Left renal cortex interstitium (tissue), 4 donors: ENCODE measurements at regions not wholly inside any gene's neighbourhood (a gene's known extent, or its start where the extent isn't known, plus 50 kb on each side); places are given as distances from the start of the nearest gene placed in this dataset.

ENCODE experiments used
- DNase-seq, 4 donors: peaks; one replicate each; pipeline ENCODE4 v3.0.0-alpha.2; 2013; ENCODE audit warnings: low read depth in 4 of 4, low spot score in 2 of 4, missing footprints in 1 of 4

GRCh38 chr2:239583879-239584859 is 183.3 kb upstream of the HDAC4 start:
- DNase-seq = no peak

GRCh38 chr2:239583171-239583878 is 182.5 kb upstream of the HDAC4 start:
- DNase-seq = no peak

- DNase-seq = no peak
These were observed 181.7 kb upstream of the HDAC4 start for GRCh38 chr2:239582476-239582875.

GRCh38 chr2:239581352-239581901 is 180.6 kb upstream of the HDAC4 start:
- DNase-seq = no peak

DNA sequence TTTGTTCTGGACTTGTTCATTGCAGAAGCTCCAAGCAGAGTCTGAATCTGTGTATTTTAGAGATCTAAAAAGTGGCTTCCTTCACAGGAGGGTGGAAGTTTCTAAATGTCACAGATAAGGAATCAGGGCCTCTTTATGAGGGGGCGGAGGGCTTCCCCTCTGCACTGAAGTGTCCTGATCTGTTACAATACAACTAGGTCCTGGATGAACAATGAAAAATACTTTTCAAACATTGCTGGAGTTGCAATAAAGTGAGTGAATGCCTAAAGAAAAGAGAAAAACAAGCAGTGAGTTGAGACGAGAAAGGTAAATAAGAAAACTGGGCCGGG is 179.3 kb upstream of the HDAC4 start:
- no peak for DNase-seq

GRCh38 chr2:239579524-239580198 is 178.8 kb upstream of the HDAC4 start:
- no peak for DNase-seq

DNA sequence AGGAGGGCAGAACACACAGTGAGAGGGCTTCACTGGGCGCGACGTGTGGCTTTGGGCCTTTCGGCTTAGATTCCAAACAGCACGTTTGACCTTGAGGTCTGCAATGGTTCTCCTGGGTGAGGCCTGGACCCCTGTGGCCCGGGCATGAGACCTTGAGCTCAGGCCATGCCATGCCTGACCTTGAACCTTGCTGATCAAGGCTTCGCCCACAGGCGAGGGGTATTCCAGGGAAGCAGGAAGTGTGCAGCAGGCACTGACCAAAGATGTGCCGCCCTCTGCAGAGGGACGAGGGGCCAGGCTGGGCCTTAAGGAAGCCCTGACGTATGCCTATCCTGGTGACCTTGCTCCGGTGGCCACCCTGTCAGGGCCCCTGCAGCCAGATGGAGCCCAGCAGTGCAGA is 178.3 kb upstream of the HDAC4 start:
- DNase-seq = no peak

DNA sequence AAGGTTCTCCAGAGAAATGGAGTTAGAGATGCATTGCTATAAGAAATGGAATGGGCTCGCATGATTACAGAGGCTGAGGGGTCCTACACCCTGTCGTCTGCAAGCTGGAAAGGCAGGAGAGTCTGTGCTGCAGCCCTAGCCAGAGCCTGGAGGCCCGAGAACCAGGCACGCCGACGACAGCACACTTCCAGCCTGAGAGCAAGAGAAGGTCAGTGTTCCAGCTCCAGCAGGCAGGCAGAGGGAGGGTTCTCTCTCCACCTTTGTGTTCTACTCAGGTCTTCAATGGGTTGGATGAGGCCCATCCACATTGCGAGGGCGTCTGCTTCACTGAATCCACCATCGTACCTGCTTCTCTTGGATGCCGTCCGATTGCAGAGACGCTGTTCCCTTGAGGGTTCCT is 177.6 kb upstream of the HDAC4 start:
- no peak for DNase-seq

GRCh38 chr2:239577935-239578334 is 177.1 kb upstream of the HDAC4 start:
- no peak for DNase-seq

DNA sequence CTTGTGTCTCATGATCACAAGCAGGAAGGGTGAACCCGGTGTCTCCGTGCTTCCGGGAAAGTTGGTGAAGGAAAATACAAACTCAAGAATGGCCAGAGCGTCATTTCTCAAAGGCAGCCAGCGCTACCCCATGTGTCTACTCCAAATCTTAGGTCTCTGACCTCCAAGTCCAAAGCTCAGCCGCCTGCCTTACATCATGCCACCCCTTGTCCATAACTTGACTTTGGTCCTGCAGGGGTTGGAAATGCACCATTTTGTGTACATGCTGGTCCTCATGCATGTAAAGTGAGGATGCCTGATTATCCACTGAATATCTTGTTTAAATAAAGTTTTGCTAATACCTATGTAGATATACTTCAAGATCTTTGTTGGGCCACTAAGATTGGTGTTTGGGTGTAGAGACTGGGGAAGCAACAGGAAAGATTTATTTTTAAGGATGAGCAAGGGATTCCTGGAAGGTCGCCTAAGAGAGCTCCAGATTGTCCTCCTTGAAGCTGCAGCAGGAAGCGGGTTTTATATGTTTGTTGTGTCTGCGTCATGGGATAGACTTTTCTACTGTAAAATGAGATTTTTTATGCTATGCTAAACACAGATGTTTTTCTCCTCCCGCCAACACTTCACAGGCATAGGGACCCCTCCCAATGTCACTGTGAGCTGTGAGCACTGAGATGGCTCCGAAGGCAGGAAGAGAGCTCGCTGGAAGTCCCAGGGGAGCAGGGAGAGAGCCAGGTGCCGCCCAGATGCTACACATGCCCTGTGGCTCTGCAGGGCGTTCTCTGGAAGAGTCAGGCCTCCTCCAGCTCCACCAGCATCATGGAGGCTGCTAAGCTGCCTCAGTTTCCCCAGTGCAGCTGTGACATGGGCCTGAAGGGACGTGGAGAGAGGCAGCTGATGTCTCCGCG is 176.2 kb upstream of the HDAC4 start:
- DNase-seq = no peak

DNA sequence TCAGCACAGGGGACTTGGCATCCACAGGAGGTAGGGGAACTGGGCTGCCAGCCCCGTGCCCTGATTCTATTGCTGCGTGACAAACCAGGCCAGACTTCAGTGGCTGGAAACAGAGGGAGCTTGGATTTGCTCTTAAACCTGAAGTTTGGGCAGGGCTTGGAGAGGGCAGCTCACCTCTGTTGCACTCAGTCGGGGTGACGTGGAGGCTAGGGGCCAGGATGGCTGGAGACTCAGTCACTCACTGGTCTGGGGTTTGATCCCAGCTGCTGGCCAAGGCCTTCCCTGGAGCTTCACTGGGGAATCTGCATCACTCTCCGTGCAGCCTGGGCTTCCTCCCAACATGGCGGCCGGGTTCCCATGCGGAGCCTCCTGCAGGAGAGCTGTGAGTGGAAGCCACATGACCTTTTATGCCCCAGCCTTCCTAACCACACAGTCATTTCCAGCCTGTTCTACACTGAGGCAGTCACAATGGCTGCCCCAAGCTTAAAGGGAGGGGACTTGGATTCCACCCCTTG is 175.2 kb upstream of the HDAC4 start:
- DNase-seq = no peak

DNA sequence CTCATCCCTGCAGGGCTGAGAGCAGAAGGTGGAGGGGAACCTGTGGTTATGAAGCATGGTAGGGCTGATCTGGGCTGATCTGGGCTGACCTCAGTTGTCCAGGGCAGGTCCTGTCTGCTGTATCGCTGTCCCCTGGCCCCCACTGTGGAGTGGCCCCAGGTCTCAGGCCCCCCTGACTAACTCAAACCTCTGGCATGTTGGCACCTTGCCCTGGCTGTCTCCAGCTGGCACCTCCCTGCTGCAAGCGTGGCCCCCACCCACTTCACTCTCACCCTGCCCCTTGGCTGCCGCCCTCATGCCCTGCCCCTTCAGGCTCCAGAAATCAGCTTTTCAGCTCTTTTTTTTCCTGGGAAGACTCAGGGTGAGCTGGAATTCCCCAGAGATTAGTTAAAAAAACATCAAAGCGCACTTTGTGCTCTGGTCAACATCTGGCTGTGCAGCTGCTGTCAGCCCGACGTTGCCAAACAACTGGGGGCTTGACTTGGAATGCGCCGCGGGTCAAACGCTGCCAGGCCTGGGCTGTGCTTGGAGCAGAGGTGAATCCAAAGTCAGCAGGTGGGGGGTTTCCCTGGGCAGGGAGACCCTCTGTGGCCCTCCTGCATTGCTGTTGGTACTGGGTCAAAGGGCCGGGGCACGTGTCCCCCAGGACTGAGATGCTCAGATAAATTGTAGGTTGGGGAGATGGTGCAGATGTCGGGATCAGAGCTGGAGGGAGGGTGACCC is 173.8 kb upstream of the HDAC4 start:
- DNase-seq = no peak

DNA sequence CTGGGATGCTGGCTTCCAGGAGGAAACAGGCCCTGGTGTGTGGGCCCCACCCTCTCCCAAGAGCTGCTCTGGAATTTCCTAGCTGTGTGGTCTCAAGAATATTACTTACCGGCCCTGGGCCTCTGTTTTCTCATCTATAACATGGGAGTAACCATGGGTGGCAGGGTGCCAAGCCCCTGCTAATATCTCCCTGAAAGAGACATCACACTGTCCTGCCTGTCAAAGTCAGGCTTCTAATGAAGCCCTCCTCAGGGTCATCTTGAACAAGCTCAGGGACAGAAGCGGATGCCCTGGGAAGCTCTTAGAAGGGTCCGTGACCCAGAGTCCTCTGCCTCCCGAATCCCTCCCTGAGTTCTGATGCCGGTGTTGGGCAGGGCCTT is 173.2 kb upstream of the HDAC4 start:
- DNase-seq = no peak

GRCh38 chr2:239570971-239571520 is 170.2 kb upstream of the HDAC4 start:
- DNase-seq = no peak

- DNase-seq = no peak
These were observed 169.6 kb upstream of the HDAC4 start for GRCh38 chr2:239570216-239570925.

DNA sequence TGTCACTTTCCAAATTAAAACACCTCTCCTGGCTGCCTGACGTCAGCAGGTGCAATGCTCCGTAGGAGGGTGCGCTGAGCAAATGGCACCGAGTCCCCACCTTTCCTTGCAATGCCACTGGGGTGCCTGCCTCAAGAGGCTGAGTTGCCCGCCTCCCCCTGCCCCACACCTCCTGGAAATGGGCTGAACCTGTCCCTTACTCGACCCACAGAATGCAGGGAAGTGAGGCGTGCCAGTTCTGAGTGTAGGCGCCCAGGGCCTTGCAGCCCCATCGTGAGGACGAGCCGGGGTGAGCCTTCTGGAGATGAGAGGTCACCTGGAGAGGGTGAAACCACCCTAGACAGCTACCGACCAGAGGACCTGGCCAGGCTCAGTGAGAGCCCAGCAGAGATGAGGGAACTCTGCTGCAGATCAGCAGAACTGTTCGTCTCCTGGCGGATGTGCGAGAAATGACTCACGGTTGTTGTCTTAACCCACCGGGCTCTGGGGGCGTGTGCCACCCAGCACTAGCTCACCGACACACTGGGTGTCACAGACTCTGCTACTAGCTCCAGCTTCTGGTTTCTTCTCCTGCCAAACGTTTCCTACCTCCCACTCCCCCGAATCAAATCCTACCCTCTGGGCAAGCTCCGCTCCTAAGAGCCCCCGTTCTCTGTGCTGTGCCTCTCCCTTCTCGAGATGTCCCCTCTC is 168.7 kb upstream of the HDAC4 start:
- no peak for DNase-seq

GRCh38 chr2:239568601-239569000 is 167.8 kb upstream of the HDAC4 start:
- no peak for DNase-seq

GRCh38 chr2:239567786-239568185 is 167.0 kb upstream of the HDAC4 start:
- DNase-seq = no peak
